Activated T-helper 2 cell treated with anti-CD3 and anti-CD28 coated beads, Interferon-gamma antibody, Interleukin-2, Interleukin-4, amounts not matched to agents 10 μg/mL and 5 μg/mL and 100 μg/mL, durations not matched to agents 14 hours and 24 hours and 36 hours (primary cell): ENCODE measurements at regions not wholly inside any gene's neighbourhood (a gene's known extent, or its start where the extent isn't known, plus 50 kb on each side); places are given as distances from the start of the nearest gene placed in this dataset.
"Not testable (repeated sequence)": the region's sequence is repeated elsewhere in the genome, so short reads cannot be mapped to it uniquely, and the experiment has no call there.

Experiments used
- DNase-seq: peaks from one replicate; pipeline ENCODE4 v3.0.0; 2021; ENCODE audit warnings: low spot score
- H3K27ac Mint-ChIP-seq: one replicate; pipeline ENCODE4 v1.8.0; 2021; ENCODE audit warnings: mixed read lengths
- H3K27me3 Mint-ChIP-seq: one replicate; pipeline ENCODE4 v1.8.0; 2021; ENCODE audit warnings: low read depth, mixed read lengths
- H3K36me3 Mint-ChIP-seq: one replicate; pipeline ENCODE4 v1.8.0; 2021; ENCODE audit warnings: low read depth, mixed read lengths
- H3K4me1 Mint-ChIP-seq: one replicate; pipeline ENCODE4 v1.8.0; 2021; ENCODE audit warnings: low read depth, mixed read lengths
- H3K4me3 Mint-ChIP-seq: one replicate; pipeline ENCODE4 v1.8.0; 2021; ENCODE audit warnings: low read depth, mild to moderate bottlenecking, moderate library complexity, mixed read lengths
- H3K9me3 Mint-ChIP-seq: one replicate; pipeline ENCODE4 v1.8.0; 2021; ENCODE audit warnings: mixed read lengths
- intact Hi-C: fragments of 100-400 bp; cut with micrococcal nuclease; formaldehyde crosslinking; loops from one replicate; pipeline ENCODE4 v1.15.1; 2023

DNA sequence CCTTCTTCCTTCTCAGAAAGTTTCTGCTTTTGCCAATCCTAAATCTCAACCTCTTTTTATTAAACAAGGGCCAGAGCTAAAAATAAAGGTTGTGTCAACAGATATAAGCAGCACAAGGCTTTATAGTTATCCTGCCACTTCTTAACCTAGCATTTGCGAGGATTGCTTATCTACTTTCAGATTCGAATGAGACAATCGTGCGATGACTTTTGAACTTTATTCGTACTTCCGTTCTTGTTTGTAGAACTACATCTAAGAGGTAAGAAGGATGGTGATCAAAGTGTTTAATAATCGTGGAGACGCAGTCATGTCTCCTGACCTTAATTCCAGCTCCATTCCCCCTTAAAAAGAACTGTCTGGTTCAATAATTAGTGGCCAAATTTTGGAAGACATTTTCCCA lies 578.6 kb downstream of the PIK3C3 start:
- intact Hi-C loops, result no loop called here
- no peak for DNase-seq
- Mint-ChIP-seq H3K4me1 (no peaks in the 10 kb centered on the region), H3K27me3 (no peaks in the 10 kb centered on the region), H3K36me3 (no peaks in the 10 kb centered on the region), H3K4me3 (no peak overlapping the region), H3K27ac (no peak overlapping the region), H3K9me3 (no peaks in the 10 kb centered on the region)

DNA sequence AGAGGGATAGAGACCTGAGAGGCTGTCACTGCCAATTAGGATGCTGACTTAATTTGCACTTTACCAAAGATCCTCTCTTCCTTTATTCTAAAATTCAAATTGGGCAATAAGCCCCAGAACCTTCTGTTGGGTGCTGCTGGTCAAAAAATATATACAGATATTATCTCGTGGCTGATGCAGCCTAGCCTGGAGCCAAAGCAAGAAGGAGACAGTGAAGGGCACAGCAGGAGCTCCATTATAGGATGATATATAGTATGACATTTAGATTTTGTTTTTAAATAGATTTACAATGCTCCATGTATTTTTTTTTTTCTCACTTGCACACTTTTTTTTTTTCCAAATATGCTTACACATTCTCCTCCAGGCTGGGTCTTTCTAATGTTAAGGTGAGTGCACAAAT lies 579.3 kb downstream of the PIK3C3 start:
- H3K4me3 Mint-ChIP-seq, result no peak overlapping the region
- H3K36me3 Mint-ChIP-seq, result no peaks in the 10 kb centered on the region
- no peaks in the 10 kb centered on the region for H3K9me3 Mint-ChIP-seq
- intact Hi-C loops, result no loop called here
- no peaks in the 10 kb centered on the region for H3K4me1 Mint-ChIP-seq
- no peak for DNase-seq
- H3K27ac Mint-ChIP-seq, result no peak overlapping the region
- H3K27me3 Mint-ChIP-seq, result no peaks in the 10 kb centered on the region

DNA sequence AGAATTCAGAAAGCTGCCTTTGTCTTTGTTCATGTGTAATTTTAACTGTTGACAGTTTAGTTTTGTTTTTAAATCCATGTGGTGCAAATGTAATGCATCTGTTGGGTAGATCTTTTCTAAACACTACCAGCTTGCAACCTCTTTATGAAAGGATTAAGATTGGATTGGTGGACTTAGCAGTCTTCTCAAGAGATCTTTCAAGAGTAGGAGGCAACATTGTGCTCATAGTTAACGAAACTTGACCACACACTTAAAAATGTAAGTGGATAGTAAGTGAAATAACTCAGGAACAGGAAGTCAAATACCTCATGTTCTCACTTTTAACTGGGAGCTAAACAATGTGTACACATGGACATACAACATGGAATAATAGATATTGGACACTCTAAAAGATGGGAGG lies 579.0 kb downstream of the RIT2 start:
- no peak for DNase-seq
- H3K4me3 Mint-ChIP-seq, result no peak overlapping the region
- no peak overlapping the region for H3K27ac Mint-ChIP-seq
- no peaks in the 10 kb centered on the region for H3K27me3 Mint-ChIP-seq
- no peaks in the 10 kb centered on the region for H3K36me3 Mint-ChIP-seq
- no peaks in the 10 kb centered on the region for H3K9me3 Mint-ChIP-seq
- no peaks in the 10 kb centered on the region for H3K4me1 Mint-ChIP-seq
- intact Hi-C loops, result no loop called here

DNA sequence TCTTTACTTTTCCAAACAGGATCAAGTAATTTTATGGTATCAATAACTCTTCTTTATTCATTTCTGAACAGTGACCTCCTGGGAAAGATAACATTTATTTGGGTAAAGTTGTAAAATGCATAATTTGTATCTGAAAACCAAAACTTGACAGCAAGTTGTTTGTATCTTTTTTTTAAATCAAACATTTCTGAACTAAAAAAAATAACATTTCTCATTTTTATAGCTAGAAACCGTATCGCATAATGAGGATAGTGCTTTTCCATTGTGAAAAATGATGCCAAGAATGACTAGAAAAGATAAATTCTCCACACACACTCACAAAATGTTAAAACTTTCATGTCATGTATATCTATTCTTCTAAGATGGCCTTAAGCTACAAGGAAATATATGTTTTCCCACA lies 578.2 kb downstream of the RIT2 start:
- Mint-ChIP-seq H3K27ac (no peak overlapping the region), H3K36me3 (no peaks in the 10 kb centered on the region), H3K4me3 (no peak overlapping the region), H3K9me3 (no peaks in the 10 kb centered on the region), H3K27me3 (no peaks in the 10 kb centered on the region), H3K4me1 (no peaks in the 10 kb centered on the region)
- DNase-seq, result no peak
- intact Hi-C loops, result no loop called here

DNA sequence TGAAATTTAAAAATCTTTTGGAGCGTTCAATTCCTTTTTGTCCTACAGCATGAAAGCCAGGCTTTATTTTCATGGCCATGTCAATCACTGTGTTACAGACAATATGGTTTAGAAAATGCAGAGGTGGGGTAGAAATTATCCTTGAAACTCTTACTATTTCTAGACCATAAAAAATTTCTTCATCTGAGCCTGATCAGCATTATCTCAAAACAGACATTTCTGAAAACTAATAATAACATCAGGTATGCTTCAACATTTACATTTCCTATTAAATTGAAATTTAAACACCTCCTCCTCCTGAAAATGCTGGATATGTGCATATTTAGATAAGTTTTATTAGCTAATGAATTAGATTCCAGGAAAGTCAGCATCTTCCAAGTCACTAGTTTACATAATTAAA lies 570.6 kb downstream of the RIT2 start:
- H3K4me1 Mint-ChIP-seq, result no peaks in the 10 kb centered on the region
- H3K27ac Mint-ChIP-seq, result no peak overlapping the region
- H3K9me3 Mint-ChIP-seq, result peaks cover 3% of the 10 kb centered on the region
- no peak overlapping the region for H3K4me3 Mint-ChIP-seq
- no peaks in the 10 kb centered on the region for H3K27me3 Mint-ChIP-seq
- DNase-seq, result no peak
- no peaks in the 10 kb centered on the region for H3K36me3 Mint-ChIP-seq
- intact Hi-C loops, result no loop called here

DNA sequence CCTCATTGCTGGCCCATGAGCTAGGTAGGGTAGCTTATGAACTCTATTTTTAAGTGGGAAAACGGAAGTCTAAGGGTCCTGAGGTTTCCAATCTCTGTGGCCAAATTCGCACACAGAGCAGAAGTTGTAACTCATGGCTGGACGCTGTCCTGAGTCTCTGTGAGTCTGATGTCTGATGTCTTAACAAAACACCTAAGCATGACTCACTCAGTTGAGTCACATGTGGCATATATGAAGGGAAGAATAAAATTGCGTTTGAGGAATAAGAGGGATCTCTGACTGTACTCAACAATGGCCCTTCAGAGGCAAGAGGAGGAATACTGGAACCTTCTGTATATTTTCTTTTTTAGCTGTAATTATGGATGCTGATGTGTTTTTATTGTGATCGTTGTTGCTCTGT lies 569.7 kb downstream of the RIT2 start:
- no peaks in the 10 kb centered on the region for H3K27me3 Mint-ChIP-seq
- H3K4me3 Mint-ChIP-seq, result no peak overlapping the region
- no peaks in the 10 kb centered on the region for H3K4me1 Mint-ChIP-seq
- peaks cover 3% of the 10 kb centered on the region for H3K9me3 Mint-ChIP-seq
- H3K27ac Mint-ChIP-seq, result no peak overlapping the region
- H3K36me3 Mint-ChIP-seq, result no peaks in the 10 kb centered on the region
- DNase-seq, result no peak
- intact Hi-C loops, result no loop called here

DNA sequence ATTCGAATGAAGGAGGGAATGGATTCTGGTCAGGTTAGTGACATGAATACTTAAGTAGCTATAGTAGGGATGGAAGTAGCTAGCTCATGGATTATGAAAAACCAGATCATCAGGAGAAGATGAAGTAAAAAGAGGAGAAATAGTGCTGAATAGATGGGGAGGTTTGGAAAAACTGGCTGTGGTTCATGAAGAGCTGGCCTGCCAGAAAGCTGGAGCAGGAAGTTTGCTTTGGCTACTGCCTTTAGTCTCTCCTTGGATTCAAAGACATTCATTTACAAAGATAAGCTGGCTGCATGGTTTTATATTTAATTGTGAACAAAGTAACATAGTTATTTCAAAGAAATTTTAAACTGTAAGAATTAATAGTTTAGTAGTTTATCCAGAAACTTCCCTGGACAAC lies 567.0 kb downstream of the RIT2 start:
- Mint-ChIP-seq H3K9me3 (peaks cover 10% of the 10 kb centered on the region), H3K4me3 (no peak overlapping the region), H3K27ac (no peak overlapping the region), H3K4me1 (no peaks in the 10 kb centered on the region), H3K27me3 (no peaks in the 10 kb centered on the region), H3K36me3 (no peaks in the 10 kb centered on the region)
- no peak for DNase-seq
- intact Hi-C loops, result no loop called here

DNA sequence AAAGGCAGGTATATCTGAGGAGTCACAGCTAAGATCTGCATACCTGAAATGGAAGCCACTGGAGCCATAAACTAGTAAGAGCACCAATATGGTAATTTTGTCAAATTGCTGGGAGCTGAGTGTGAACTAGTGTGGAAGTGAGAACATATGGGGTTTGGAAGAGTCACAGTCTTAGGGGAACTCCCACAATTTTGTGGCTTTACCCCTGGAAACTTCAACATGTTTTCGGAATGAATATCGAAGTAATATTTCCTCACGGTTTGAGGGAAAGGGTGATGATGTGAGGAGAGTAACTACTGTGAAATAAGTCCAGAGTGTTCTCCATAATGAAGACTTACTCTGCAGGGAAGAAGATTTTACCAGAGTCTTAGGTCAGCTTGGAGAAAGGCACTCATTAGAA lies 565.9 kb downstream of the RIT2 start:
- Mint-ChIP-seq H3K4me1 (no peaks in the 10 kb centered on the region), H3K4me3 (no peak overlapping the region), H3K27ac (no peak overlapping the region), H3K27me3 (no peaks in the 10 kb centered on the region), H3K9me3 (peaks cover 14% of the 10 kb centered on the region), H3K36me3 (no peaks in the 10 kb centered on the region)
- intact Hi-C loops, result no loop called here
- no peak for DNase-seq

DNA sequence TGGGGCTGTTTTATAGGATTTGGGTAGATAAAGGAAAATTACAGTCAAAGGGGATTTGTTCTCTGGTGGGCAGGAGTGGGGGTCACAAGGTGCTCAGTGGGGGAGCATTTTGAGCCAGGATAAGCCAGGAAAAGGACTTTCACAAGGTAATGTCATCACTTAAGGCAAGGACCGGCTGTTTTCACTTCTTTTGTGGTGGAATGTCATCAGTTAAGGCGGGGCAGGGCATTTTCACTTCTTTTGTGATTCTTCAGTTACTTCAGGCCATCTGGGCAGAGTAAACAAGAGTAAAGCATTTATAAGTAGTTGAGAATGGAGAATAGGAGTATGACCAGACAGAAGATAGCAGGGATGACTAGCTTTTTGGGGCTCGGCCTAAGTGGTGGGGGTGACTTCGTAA lies 562.9 kb downstream of the RIT2 start:
- H3K27ac Mint-ChIP-seq, H3K36me3 Mint-ChIP-seq, H3K4me3 Mint-ChIP-seq, H3K4me1 Mint-ChIP-seq, H3K27me3 Mint-ChIP-seq, DNase-seq, intact Hi-C loops: not testable (repeated sequence)
- peaks cover 21% of the 10 kb centered on the region for H3K9me3 Mint-ChIP-seq

DNA sequence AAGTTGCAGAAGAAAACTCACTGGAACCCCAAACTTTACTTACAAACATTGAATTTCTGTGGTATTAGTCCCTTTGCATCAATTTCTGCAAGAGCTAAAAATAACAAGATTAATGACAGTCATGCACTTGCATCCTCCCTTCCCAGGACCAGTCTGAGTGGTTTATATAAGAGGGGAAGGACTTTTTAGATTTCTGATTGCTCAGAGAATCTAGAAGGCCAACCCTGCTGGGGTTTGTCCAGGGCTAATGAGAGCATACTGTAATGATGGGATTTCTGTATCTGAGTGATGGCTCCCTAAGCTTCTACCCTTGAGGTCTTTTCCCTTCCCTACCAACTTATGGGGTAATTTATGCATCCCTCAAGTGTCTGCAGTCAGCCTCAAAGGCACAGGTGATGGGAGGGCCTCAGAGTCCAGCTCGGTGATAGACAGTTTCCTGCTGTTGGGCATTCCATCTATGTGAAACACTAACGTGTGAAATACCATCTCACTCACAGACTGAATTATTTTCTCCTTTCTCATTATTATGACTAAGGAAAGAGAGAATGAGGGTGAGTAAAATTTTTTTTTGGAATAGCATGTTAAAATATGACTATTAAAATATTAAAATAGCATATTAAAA lies 556.3 kb downstream of the RIT2 start:
- no peak overlapping the region for H3K27ac Mint-ChIP-seq

DNA sequence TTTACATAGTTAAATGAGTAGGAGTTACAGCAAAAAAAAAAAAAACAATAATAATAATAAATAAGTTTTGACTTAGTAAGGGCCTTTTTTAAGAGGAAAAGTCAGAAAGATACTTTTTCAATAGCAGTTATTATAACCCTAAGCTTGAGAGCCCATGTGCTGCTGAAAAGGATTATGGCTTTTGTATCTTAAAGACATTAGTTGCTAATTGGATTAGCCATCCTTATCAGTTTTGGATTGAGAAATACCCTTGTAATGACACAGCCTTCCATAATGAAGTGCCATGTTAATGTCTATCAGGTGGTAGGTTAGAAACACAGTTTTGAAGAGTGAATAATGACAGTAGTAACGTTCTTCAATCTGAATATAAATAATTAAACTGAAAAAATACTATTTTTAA lies 554.0 kb downstream of the RIT2 start:
- Mint-ChIP-seq H3K36me3 (no peaks in the 10 kb centered on the region), H3K4me3 (no peak overlapping the region), H3K27ac (no peak overlapping the region), H3K27me3 (no peaks in the 10 kb centered on the region), H3K9me3 (no peaks in the 10 kb centered on the region), H3K4me1 (no peaks in the 10 kb centered on the region)
- no peak for DNase-seq
- intact Hi-C loops, result no loop called here

More for the DNA sequence above, 556.3 kb downstream of the RIT2 start:
- H3K4me1 Mint-ChIP-seq, result no peaks in the 10 kb centered on the region
- H3K4me3 Mint-ChIP-seq, result no peak overlapping the region
- peaks cover 11% of the 10 kb centered on the region for H3K9me3 Mint-ChIP-seq
- H3K27me3 Mint-ChIP-seq, result no peaks in the 10 kb centered on the region
- DNase-seq, result no peak
- no peaks in the 10 kb centered on the region for H3K36me3 Mint-ChIP-seq
- intact Hi-C loops, result no loop called here

DNA sequence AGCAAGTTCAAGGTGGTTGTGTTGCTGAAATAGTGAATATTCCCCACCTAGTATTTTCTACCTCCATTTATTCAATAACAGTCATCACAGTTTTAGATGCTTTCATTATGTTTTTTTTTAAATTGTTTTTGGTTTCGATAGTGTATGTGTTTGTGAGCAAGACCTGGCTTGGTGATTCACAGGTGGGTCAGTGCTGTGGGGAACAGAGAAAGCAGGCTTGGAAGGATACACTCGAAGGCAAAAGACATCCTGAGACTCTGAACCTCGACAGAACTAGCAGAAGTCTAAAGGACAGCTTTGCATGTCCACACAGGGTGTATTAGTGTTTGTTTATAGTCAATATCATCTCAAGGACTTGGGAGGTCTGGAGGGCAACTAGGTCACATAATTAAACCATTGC lies 551.5 kb downstream of the RIT2 start:
- DNase-seq, result no peak

DNA sequence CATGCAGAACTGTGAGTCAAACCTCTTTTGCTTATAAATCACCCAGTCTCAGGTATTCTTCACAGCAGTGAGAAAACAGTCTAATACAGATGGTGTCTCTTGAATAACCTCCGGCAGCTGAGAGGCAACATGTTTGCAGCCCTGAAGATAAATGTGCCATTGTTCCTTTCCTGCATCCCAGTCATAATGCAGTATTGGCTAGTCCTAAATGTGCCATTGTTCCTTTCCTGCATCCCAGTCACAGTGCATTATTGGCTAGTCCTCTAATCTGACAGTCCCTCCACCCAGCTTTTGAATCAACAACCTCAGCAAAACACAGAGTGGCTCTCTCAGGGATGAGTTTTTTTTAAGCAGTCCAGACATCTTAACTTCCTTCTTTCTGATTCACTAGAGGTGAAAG lies 550.7 kb downstream of the RIT2 start:
- Mint-ChIP-seq H3K27ac (no peak overlapping the region), H3K4me3 (no peak overlapping the region), H3K36me3 (no peaks in the 10 kb centered on the region), H3K9me3 (peaks cover 6% of the 10 kb centered on the region), H3K4me1 (no peaks in the 10 kb centered on the region), H3K27me3 (no peaks in the 10 kb centered on the region)
- no peak for DNase-seq
- intact Hi-C loops, result no loop called here

More for the DNA sequence above, 551.5 kb downstream of the RIT2 start:
- H3K27me3 Mint-ChIP-seq, result no peaks in the 10 kb centered on the region
- peaks cover 6% of the 10 kb centered on the region for H3K9me3 Mint-ChIP-seq
- no peak overlapping the region for H3K4me3 Mint-ChIP-seq
- no peaks in the 10 kb centered on the region for H3K36me3 Mint-ChIP-seq
- intact Hi-C loops, result no loop called here
- no peaks in the 10 kb centered on the region for H3K4me1 Mint-ChIP-seq
- H3K27ac Mint-ChIP-seq, result no peak overlapping the region

DNA sequence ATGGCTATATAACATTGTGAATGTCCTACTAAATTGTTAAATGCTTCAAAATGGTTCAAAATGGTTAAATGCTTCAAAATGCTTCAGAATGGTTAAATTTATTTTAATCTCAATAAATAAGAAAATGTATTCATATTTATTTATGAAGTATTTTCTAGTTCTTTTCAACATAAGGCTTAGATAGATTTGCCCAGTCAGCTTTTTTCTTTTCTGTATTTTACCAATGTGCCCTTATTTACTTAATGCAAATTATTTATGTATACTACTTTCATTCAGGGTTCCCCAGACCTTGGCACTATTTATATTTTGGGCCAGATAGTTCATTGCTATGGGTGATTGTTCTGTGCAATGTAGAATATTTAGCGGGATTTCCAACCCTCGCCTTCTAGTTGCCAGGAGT lies 546.7 kb downstream of the RIT2 start:
- H3K36me3 Mint-ChIP-seq, result no peaks in the 10 kb centered on the region

More for the DNA sequence above, 546.7 kb downstream of the RIT2 start:
- H3K9me3 Mint-ChIP-seq, result peaks cover 6% of the 10 kb centered on the region
- H3K4me1 Mint-ChIP-seq, result no peaks in the 10 kb centered on the region
- DNase-seq, result no peak
- no peaks in the 10 kb centered on the region for H3K27me3 Mint-ChIP-seq
- intact Hi-C loops, result no loop called here
- no peak overlapping the region for H3K27ac Mint-ChIP-seq
- H3K4me3 Mint-ChIP-seq, result no peak overlapping the region
